Activated naive CD8-positive, alpha-beta T cell treated with anti-CD3 and anti-CD28 coated beads, Interleukin-2, amount 10 ng/mL, durations not matched to agents 7 days and 5 days (primary cell): ENCODE measurements at regions not wholly inside any gene's neighbourhood (a gene's known extent, or its start where the extent isn't known, plus 50 kb on each side); places are given as distances from the start of the nearest gene placed in this dataset.

Experiments
- ATAC-seq: fragments of 150-1000 bp; cut with Tn5 transposase; one replicate; pipeline ENCODE4 v1.10.0; 2021; ENCODE audit warnings: low read depth, moderate library complexity
- POLR2A ChIA-PET: fragments of 350-600 bp; sonication (Branson Sonifier 250); formaldehyde crosslinking; loops from one replicate; lab custom pipeline; 2021; ENCODE audit warnings: antibody characterized with exemption; lab: Charles Lee
- DNase-seq: peaks from one replicate; pipeline ENCODE4 v3.0.0; 2021
- H3K27ac Mint-ChIP-seq: one replicate; pipeline ENCODE4 v1.8.0; 2022; ENCODE audit warnings: mild to moderate bottlenecking, mixed read lengths
- H3K27me3 Mint-ChIP-seq: one replicate; pipeline ENCODE4 v1.8.0; 2022; ENCODE audit warnings: mild to moderate bottlenecking, moderate library complexity, mixed read lengths
- H3K36me3 Mint-ChIP-seq: one replicate; pipeline ENCODE4 v1.8.0; 2021; ENCODE audit warnings: mild to moderate bottlenecking, mixed read lengths
- H3K4me1 Mint-ChIP-seq: one replicate; pipeline ENCODE4 v1.8.0; 2021; ENCODE audit warnings: mixed read lengths
- H3K4me3 Mint-ChIP-seq: one replicate; pipeline ENCODE4 v1.8.0; 2022; ENCODE audit warnings: mild to moderate bottlenecking, moderate library complexity, mixed read lengths
- H3K9me3 Mint-ChIP-seq: one replicate; pipeline ENCODE4 v1.8.0; 2021; ENCODE audit warnings: mixed read lengths

DNA sequence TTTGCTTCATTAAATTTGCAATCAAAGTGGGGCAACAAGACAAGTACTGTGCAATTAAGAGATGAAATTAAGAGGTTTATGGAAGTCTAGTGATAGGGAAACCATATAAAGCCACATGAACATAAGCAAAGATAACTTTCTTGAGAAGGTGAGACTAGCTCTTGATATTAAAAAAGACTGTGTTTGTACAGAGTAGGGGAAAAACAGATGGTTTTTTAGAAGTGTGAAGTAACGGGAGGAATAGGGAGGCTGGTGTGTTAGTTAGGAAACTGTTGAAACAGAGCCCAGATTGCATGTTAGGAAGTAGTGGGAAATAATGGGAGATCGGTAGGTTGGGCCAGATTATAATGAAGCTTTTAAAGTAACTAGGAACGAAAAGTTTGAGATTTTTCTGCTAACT lies 149.8 kb upstream of the FREM2 start:
- POLR2A ChIA-PET: no interaction called here
- no peaks in the 10 kb centered on the region for H3K36me3 Mint-ChIP-seq
- H3K27me3 Mint-ChIP-seq: no peaks in the 10 kb centered on the region
- H3K4me3 Mint-ChIP-seq: no peak overlapping the region
- H3K27ac Mint-ChIP-seq: no peak overlapping the region
- DNase-seq (no peak), ATAC-seq (no peak)
- H3K9me3 Mint-ChIP-seq: no peaks in the 10 kb centered on the region
- no peaks in the 10 kb centered on the region for H3K4me1 Mint-ChIP-seq

GRCh38 chr13:38538422-38538821 lies 148.5 kb upstream of the FREM2 start:
- ATAC-seq (no peak), DNase-seq (no peak)
- Mint-ChIP-seq H3K27ac (no peak overlapping the region), H3K4me1 (no peaks in the 10 kb centered on the region), H3K36me3 (no peaks in the 10 kb centered on the region), H3K9me3 (no peaks in the 10 kb centered on the region), H3K4me3 (no peak overlapping the region), H3K27me3 (no peaks in the 10 kb centered on the region)
- POLR2A ChIA-PET: no interaction called here

DNA sequence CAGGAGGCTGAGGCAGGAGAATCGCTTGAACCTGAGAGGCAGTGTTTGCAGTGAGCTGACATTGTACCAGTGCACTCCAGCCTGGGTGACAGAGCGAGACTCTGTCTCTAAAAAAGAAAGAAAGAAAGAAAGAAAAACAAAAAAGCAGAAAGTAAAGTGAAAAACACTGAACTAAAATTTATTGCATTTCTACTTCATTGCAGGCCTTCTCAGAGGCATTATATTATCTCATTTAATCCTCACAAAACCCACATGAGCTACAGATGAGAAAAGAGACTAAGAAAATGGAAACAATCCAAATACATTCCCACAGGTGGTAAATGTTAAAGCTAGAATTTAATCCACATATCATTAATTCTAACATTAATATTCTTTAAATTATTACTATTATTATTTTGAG lies 147.2 kb upstream of the FREM2 start:
- Mint-ChIP-seq H3K4me3 (no peak overlapping the region), H3K27ac (no peak overlapping the region), H3K36me3 (no peaks in the 10 kb centered on the region), H3K4me1 (no peaks in the 10 kb centered on the region), H3K27me3 (no peaks in the 10 kb centered on the region), H3K9me3 (no peaks in the 10 kb centered on the region)
- DNase-seq: no peak
- no peak for ATAC-seq
- POLR2A ChIA-PET: no interaction called here

- H3K4me1 Mint-ChIP-seq: no peaks in the 10 kb centered on the region
These were observed 144.3 kb upstream of the FREM2 start for GRCh38 chr13:38542601-38543000.

GRCh38 chr13:38543561-38543960 lies 143.3 kb upstream of the FREM2 start:
- H3K4me1 Mint-ChIP-seq: no peaks in the 10 kb centered on the region
- DNase-seq: no peak
- H3K9me3 Mint-ChIP-seq: no peaks in the 10 kb centered on the region
- no peak overlapping the region for H3K4me3 Mint-ChIP-seq
- no peaks in the 10 kb centered on the region for H3K36me3 Mint-ChIP-seq
- H3K27me3 Mint-ChIP-seq: no peaks in the 10 kb centered on the region
- no peak overlapping the region for H3K27ac Mint-ChIP-seq
- no peak for ATAC-seq
- POLR2A ChIA-PET: no interaction called here

More at GRCh38 chr13:38542601-38543000, 144.3 kb upstream of the FREM2 start:
- no peaks in the 10 kb centered on the region for H3K36me3 Mint-ChIP-seq
- H3K4me3 Mint-ChIP-seq: no peak overlapping the region
- ATAC-seq: no peak
- no peaks in the 10 kb centered on the region for H3K27me3 Mint-ChIP-seq
- POLR2A ChIA-PET: no interaction called here
- H3K9me3 Mint-ChIP-seq: no peaks in the 10 kb centered on the region
- no peak overlapping the region for H3K27ac Mint-ChIP-seq
- no peak for DNase-seq

- DNase-seq (no peak), ATAC-seq (no peak)
- Mint-ChIP-seq H3K4me1 (no peaks in the 10 kb centered on the region), H3K36me3 (no peaks in the 10 kb centered on the region), H3K9me3 (no peaks in the 10 kb centered on the region), H3K27ac (no peak overlapping the region), H3K27me3 (no peaks in the 10 kb centered on the region), H3K4me3 (no peak overlapping the region)
- POLR2A ChIA-PET: no interaction called here
These were observed 123.1 kb upstream of the FREM2 start for GRCh38 chr13:38563739-38564138.

DNA sequence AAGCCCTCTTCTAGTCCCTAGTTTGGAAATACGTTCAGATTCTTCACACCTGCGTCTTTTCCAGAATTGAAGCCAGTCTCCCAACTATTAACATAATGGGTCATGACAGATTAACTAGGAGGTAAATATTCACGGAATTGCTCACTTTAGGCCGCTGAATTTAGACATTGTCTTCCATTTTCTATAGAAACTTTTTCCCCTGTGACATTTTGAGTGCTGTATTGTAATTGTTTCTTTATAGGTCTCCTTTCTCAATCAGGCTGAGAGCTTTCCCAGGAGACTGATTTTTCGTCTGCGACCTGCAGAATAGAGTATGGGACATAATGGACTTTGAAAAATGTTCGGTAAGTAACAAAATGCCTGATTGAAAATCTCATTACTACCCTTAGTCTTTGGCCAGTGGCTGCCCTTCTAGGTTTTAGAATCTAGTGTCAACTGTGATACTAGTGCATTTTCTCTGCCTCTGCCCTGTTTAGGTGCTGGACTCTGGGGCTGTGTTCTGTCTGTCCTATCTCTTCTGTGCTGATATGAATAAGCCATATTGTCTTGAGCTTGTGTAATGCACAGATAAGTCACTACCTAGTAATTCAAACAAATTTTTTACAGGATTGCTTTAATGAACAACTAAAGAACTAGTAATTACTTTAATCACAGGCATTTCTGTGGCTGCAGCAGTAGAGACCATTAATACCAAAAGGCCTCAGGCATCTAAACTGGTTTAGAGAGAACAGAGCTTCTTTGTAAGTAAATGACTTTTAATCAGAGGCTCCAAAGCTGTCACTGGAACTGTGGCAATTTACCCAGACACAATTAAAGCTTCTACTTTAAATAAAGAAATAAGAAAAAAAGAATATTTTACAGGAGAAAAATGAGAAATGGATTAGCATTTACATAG lies 122.4 kb upstream of the FREM2 start:
- Mint-ChIP-seq H3K27ac (no peak overlapping the region), H3K27me3 (no peaks in the 10 kb centered on the region), H3K9me3 (no peaks in the 10 kb centered on the region), H3K4me1 (no peaks in the 10 kb centered on the region), H3K36me3 (no peaks in the 10 kb centered on the region), H3K4me3 (no peak overlapping the region)
- POLR2A ChIA-PET: no interaction called here
- ATAC-seq (no peak), DNase-seq (no peak)

DNA sequence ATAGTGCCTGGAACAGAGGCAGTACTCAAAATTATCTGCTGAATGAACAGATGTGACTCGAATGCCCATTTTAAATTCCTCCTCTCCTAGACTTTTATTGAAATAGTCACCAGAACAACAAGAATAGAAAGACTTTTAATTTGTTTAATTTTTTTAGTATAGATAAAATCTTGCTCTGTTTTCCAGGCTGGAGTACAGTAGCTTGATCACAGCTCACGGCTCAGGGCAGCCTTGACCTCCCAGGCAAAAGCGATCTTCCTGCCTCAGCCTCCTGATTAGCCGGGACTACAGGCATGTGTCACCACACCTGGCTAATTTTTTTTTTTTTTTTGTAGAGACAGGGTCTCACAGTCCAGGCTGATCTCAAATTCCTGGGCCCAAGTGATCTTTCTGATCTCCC lies 120.9 kb upstream of the FREM2 start:
- no peak overlapping the region for H3K27ac Mint-ChIP-seq
- H3K9me3 Mint-ChIP-seq: no peaks in the 10 kb centered on the region
- H3K36me3 Mint-ChIP-seq: no peaks in the 10 kb centered on the region
- no peaks in the 10 kb centered on the region for H3K27me3 Mint-ChIP-seq
- H3K4me3 Mint-ChIP-seq: no peak overlapping the region
- no peak for DNase-seq
- no peaks in the 10 kb centered on the region for H3K4me1 Mint-ChIP-seq
- ATAC-seq: no peak
- POLR2A ChIA-PET: no interaction called here

GRCh38 chr13:38566519-38566918 lies 120.4 kb upstream of the FREM2 start:
- Mint-ChIP-seq H3K4me3 (no peak overlapping the region), H3K27me3 (peaks cover 2% of the 10 kb centered on the region), H3K27ac (no peak overlapping the region), H3K36me3 (no peaks in the 10 kb centered on the region), H3K4me1 (no peaks in the 10 kb centered on the region), H3K9me3 (no peaks in the 10 kb centered on the region)
- DNase-seq (no peak), ATAC-seq (no peak)
- POLR2A ChIA-PET: no interaction called here

- H3K4me1 Mint-ChIP-seq: no peaks in the 10 kb centered on the region
- POLR2A ChIA-PET: no interaction called here
- peaks cover 2% of the 10 kb centered on the region for H3K27me3 Mint-ChIP-seq
- H3K27ac Mint-ChIP-seq: no peak overlapping the region
- no peaks in the 10 kb centered on the region for H3K9me3 Mint-ChIP-seq
- H3K4me3 Mint-ChIP-seq: no peak overlapping the region
- no peak for ATAC-seq
- H3K36me3 Mint-ChIP-seq: no peaks in the 10 kb centered on the region
- DNase-seq: no peak
These were observed 116.2 kb upstream of the FREM2 start for GRCh38 chr13:38570706-38571105.

GRCh38 chr13:38575427-38575826 lies 111.5 kb upstream of the FREM2 start:
- H3K27ac Mint-ChIP-seq: no peak overlapping the region
- no peaks in the 10 kb centered on the region for H3K36me3 Mint-ChIP-seq
- no peaks in the 10 kb centered on the region for H3K4me1 Mint-ChIP-seq
- H3K27me3 Mint-ChIP-seq: peaks cover 2% of the 10 kb centered on the region
- POLR2A ChIA-PET: no interaction called here
- no peaks in the 10 kb centered on the region for H3K9me3 Mint-ChIP-seq
- no peak for DNase-seq
- ATAC-seq: no peak
- no peak overlapping the region for H3K4me3 Mint-ChIP-seq

GRCh38 chr13:38577048-38577447 lies 109.8 kb upstream of the FREM2 start:
- POLR2A ChIA-PET: no interaction called here
- DNase-seq: no peak
- no peaks in the 10 kb centered on the region for H3K4me1 Mint-ChIP-seq
- no peaks in the 10 kb centered on the region for H3K36me3 Mint-ChIP-seq
- H3K9me3 Mint-ChIP-seq: no peaks in the 10 kb centered on the region
- H3K4me3 Mint-ChIP-seq: no peak overlapping the region
- no peak overlapping the region for H3K27ac Mint-ChIP-seq
- no peak for ATAC-seq
- H3K27me3 Mint-ChIP-seq: no peaks in the 10 kb centered on the region

- DNase-seq (no peak), ATAC-seq (no peak)
- Mint-ChIP-seq H3K4me1 (no peaks in the 10 kb centered on the region), H3K27ac (no peak overlapping the region), H3K9me3 (no peaks in the 10 kb centered on the region), H3K4me3 (no peak overlapping the region), H3K27me3 (no peaks in the 10 kb centered on the region), H3K36me3 (no peaks in the 10 kb centered on the region)
- POLR2A ChIA-PET: no interaction called here
These were observed 104.7 kb upstream of the FREM2 start for GRCh38 chr13:38582133-38582532.

- POLR2A ChIA-PET: no interaction called here
- no peak for DNase-seq
- no peaks in the 10 kb centered on the region for H3K4me1 Mint-ChIP-seq
- no peak for ATAC-seq
- no peaks in the 10 kb centered on the region for H3K36me3 Mint-ChIP-seq
- H3K27me3 Mint-ChIP-seq: no peaks in the 10 kb centered on the region
- no peak overlapping the region for H3K4me3 Mint-ChIP-seq
- H3K9me3 Mint-ChIP-seq: peaks cover 1% of the 10 kb centered on the region
- no peak overlapping the region for H3K27ac Mint-ChIP-seq
These were observed 96.6 kb upstream of the FREM2 start for GRCh38 chr13:38590230-38590629.
